ENCODE measurements at regions not wholly inside any gene's neighbourhood (a gene's known extent, or its start where the extent isn't known, plus 50 kb on each side); places are given as distances from the start of the nearest gene placed in this dataset.

DNA sequence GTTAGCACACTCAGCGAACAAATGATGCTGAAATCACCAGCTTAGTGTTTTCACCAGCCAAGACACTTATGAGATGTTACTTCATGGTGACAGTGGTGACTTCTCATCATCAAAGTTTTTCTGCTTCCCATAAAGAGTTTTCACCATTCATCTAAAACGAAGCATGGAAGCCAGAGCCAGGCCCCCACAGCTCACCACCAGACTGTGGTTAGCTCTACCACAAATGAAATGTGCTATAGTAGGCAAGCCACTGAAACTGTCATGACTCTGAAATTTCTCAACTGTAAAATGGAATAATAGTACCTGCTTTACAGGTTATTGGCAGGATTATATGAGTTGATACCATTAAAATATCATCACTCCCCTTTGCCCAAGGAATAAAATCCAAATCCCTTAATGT, 56.4 kb upstream of the HHIP start:
- H3K9ac ChIP-seq = no peak overlapping the region
- no peaks in the 10 kb centered on the region for H3F3A ChIP-seq (ENCODE audit: insufficient read depth)
- peaks cover 6% of the 10 kb centered on the region; the same call in 1 of the 2 replicates for H3K4me1 ChIP-seq (ENCODE audit: insufficient read depth)
- DNase-seq = no peak
- no peaks in the 10 kb centered on the region for H3K9me3 ChIP-seq (ENCODE audit: low read depth)
- no peaks in the 10 kb centered on the region for H3K27me3 ChIP-seq (replicated peaks; ENCODE audit: insufficient read depth)
- H3K36me3 ChIP-seq (ENCODE audit: low read depth) = no peaks in the 10 kb centered on the region
- WGBS, 2 experiments (ENCODE audit: low coverage in 1 of 2, low lambda C conversion rate in 2 of 2, missing lambda C conversion rate in 2 of 2) = 81 to 83% methylated on average over 2 of the region's 2 CpGs
- no peaks in the 10 kb centered on the region for H3K9me2 ChIP-seq (ENCODE audit: insufficient read depth)
- TF ChIP-seq EZH2phosphoT487 (IDR thresholded peaks at IDR 0.05; ENCODE audit: insufficient read depth, low read depth) (no peak), EZH2 (IDR thresholded peaks at IDR 0.05; ENCODE audit: insufficient read depth, poor library complexity, severe bottlenecking) (no peak)
- H4K20me1 ChIP-seq (ENCODE audit: insufficient read depth) = no peaks in the 10 kb centered on the region
- in situ Hi-C loops (cut with MboI) = no loop called here
- no peak overlapping the region for H3K4me3 ChIP-seq
- H3K79me2 ChIP-seq (ENCODE audit: insufficient read depth) = no peaks in the 10 kb centered on the region
- H3K4me2 ChIP-seq (ENCODE audit: unreplicated experiment) = no peak overlapping the region
- H2AFZ ChIP-seq = no peak overlapping the region
- no peak overlapping the region for H3K27ac ChIP-seq

DNA sequence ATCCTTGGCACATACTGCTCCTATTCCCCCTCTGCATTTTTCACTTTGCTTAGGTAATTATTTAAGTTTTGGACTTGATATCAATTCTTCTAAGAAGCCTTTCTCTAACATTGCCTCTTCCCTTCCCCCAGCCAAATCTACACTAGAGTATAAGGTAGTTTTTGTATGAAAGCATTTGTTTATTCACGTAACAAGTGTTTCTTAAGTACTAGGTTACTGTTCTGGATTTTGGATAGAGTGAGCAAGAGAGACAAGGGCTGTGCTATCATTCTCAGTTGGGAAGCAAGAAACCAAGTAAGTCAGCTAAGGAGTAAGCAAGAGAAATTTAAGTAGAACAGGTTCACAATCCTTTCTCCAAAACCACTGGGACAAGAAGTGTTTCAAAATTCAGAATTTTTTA, 55.9 kb upstream of the HHIP start:
- H3K4me3 ChIP-seq = no peak overlapping the region
- H3K27ac ChIP-seq = no peak overlapping the region
- no peaks in the 10 kb centered on the region for H4K20me1 ChIP-seq (ENCODE audit: insufficient read depth)
- no peak for DNase-seq
- H3K9me2 ChIP-seq (ENCODE audit: insufficient read depth) = no peaks in the 10 kb centered on the region
- WGBS, 2 experiments (ENCODE audit: low coverage in 1 of 2, low lambda C conversion rate in 2 of 2, missing lambda C conversion rate in 2 of 2) = 91 to 93% methylated on average over 1 of the region's 1 CpG
- H3K4me1 ChIP-seq (ENCODE audit: insufficient read depth) = peaks cover 6% of the 10 kb centered on the region; the same call in 1 of the 2 replicates
- no peak overlapping the region for H2AFZ ChIP-seq
- no peaks in the 10 kb centered on the region for H3K79me2 ChIP-seq (ENCODE audit: insufficient read depth)
- TF ChIP-seq EZH2 (IDR thresholded peaks at IDR 0.05; ENCODE audit: insufficient read depth, poor library complexity, severe bottlenecking) (no peak), EZH2phosphoT487 (IDR thresholded peaks at IDR 0.05; ENCODE audit: insufficient read depth, low read depth) (no peak)
- H3K9me3 ChIP-seq (ENCODE audit: low read depth) = no peaks in the 10 kb centered on the region
- no peak overlapping the region for H3K4me2 ChIP-seq (ENCODE audit: unreplicated experiment)
- H3K9ac ChIP-seq = no peak overlapping the region
- in situ Hi-C loops (cut with MboI) = no loop called here
- no peaks in the 10 kb centered on the region for H3K27me3 ChIP-seq (replicated peaks; ENCODE audit: insufficient read depth)
- no peaks in the 10 kb centered on the region for H3K36me3 ChIP-seq (ENCODE audit: low read depth)
- no peaks in the 10 kb centered on the region for H3F3A ChIP-seq (ENCODE audit: insufficient read depth)

DNA sequence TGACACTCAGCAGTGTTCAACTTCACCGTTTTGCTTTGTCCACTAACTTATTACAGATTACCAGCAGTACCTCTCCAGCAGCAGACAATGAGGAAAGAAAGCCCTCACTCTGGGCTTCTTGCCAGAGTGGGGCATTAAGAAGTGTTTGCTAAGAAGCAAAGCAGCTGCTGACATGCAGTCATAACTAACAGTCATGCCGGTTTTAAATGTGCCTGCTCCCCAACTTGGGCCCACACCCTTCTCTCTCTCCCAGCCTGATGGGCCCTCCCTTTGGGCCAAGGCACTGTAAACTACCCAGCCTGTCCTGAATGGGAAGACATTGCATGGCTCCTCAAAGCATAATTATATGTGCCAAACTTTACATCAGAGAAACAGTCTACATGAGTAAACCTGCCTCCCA, 54.6 kb upstream of the HHIP start:
- peak; percentile 83 for DNase-seq

DNA sequence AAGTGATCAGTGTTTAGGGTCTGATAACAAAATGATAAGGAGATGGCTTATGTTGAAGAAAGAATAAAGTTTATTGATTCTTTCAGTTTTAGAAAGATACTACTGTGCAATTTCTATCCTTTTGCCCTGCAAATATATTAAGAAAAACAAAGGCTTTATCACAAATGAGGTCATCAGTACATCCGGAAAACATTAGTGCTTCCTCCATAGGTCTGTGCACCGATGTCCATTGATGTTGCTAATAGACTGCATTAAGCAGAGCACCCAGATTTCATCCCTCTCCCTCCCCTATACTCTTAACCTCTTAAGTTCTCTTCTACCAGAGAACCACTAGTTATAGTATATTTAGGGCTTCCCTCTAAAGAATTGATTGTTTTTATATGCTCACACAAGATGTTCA, 53.7 kb upstream of the HHIP start:
- Histone ChIP-seq H3K27ac (no peak overlapping the region), H3K36me3 (ENCODE audit: low read depth) (no peaks in the 10 kb centered on the region), H4K20me1 (ENCODE audit: insufficient read depth) (no peaks in the 10 kb centered on the region), H3K9me2 (ENCODE audit: insufficient read depth) (no peaks in the 10 kb centered on the region), H3F3A (ENCODE audit: insufficient read depth) (no peaks in the 10 kb centered on the region), H3K4me2 (ENCODE audit: unreplicated experiment) (no peak overlapping the region), H3K4me1 (ENCODE audit: insufficient read depth) (peaks cover 6% of the 10 kb centered on the region; the same call in 1 of the 2 replicates), H3K9ac (no peak overlapping the region), H3K27me3 (replicated peaks; ENCODE audit: insufficient read depth) (no peaks in the 10 kb centered on the region), H3K4me3 (no peak overlapping the region), H3K79me2 (ENCODE audit: insufficient read depth) (no peaks in the 10 kb centered on the region), H3K9me3 (ENCODE audit: low read depth) (no peaks in the 10 kb centered on the region), H2AFZ (no peak overlapping the region)
- no peak for TF ChIP-seq EZH2 (IDR thresholded peaks at IDR 0.05; ENCODE audit: insufficient read depth, poor library complexity, severe bottlenecking)
- TF ChIP-seq EZH2phosphoT487 (IDR thresholded peaks at IDR 0.05; ENCODE audit: insufficient read depth, low read depth) = no peak
- DNase-seq = no peak
- WGBS, 2 experiments (ENCODE audit: low coverage in 1 of 2, low lambda C conversion rate in 2 of 2, missing lambda C conversion rate in 2 of 2) = 95 to 99% methylated on average over 2 of the region's 2 CpGs
- in situ Hi-C loops (cut with MboI) = no loop called here

More for the DNA sequence above, 54.6 kb upstream of the HHIP start:
- no peaks in the 10 kb centered on the region for H3K36me3 ChIP-seq (ENCODE audit: low read depth)
- peak overlapping the region; percentile 16; the same call in 1 of the 2 replicates for H3K27ac ChIP-seq
- H3K27me3 ChIP-seq (replicated peaks; ENCODE audit: insufficient read depth) = no peaks in the 10 kb centered on the region
- H3K4me3 ChIP-seq = no peak overlapping the region
- H4K20me1 ChIP-seq (ENCODE audit: insufficient read depth) = no peaks in the 10 kb centered on the region
- H3K4me2 ChIP-seq (ENCODE audit: unreplicated experiment) = no peak overlapping the region
- WGBS, 2 experiments (ENCODE audit: low coverage in 1 of 2, low lambda C conversion rate in 2 of 2, missing lambda C conversion rate in 2 of 2) = 4 to 6% methylated on average over 2 of the region's 2 CpGs
- no peak overlapping the region for H3K9ac ChIP-seq
- no peaks in the 10 kb centered on the region for H3F3A ChIP-seq (ENCODE audit: insufficient read depth)
- no peaks in the 10 kb centered on the region for H3K9me2 ChIP-seq (ENCODE audit: insufficient read depth)
- peaks cover 6% of the 10 kb centered on the region; the same call in 1 of the 2 replicates for H3K4me1 ChIP-seq (ENCODE audit: insufficient read depth)
- no peaks in the 10 kb centered on the region for H3K9me3 ChIP-seq (ENCODE audit: low read depth)
- in situ Hi-C loops (cut with MboI) = no loop called here
- TF ChIP-seq EZH2 (IDR thresholded peaks at IDR 0.05; ENCODE audit: insufficient read depth, poor library complexity, severe bottlenecking) (no peak), EZH2phosphoT487 (IDR thresholded peaks at IDR 0.05; ENCODE audit: insufficient read depth, low read depth) (no peak)
- H3K79me2 ChIP-seq (ENCODE audit: insufficient read depth) = no peaks in the 10 kb centered on the region
- peak overlapping the region; percentile 1; the same call in 1 of the 2 replicates for H2AFZ ChIP-seq
